HG02981 (cell line): ENCODE measurements at regions not wholly inside any gene's neighbourhood (a gene's known extent, or its start where the extent isn't known, plus 50 kb on each side); places are given as distances from the start of the nearest gene placed in this dataset.

Experiments
- ATAC-seq: cut with Tn5 transposase; IDR thresholded peaks from one replicate; pipeline ENCODE4 v1.9.1; 2021; ENCODE audit warnings: mild to moderate bottlenecking, moderate library complexity; ENCODE audit not compliant: unreplicated experiment

GRCh38 chr15:62431817-62432216 is 266.7 kb upstream of the C2CD4B start:
- ATAC-seq = no peak

DNA sequence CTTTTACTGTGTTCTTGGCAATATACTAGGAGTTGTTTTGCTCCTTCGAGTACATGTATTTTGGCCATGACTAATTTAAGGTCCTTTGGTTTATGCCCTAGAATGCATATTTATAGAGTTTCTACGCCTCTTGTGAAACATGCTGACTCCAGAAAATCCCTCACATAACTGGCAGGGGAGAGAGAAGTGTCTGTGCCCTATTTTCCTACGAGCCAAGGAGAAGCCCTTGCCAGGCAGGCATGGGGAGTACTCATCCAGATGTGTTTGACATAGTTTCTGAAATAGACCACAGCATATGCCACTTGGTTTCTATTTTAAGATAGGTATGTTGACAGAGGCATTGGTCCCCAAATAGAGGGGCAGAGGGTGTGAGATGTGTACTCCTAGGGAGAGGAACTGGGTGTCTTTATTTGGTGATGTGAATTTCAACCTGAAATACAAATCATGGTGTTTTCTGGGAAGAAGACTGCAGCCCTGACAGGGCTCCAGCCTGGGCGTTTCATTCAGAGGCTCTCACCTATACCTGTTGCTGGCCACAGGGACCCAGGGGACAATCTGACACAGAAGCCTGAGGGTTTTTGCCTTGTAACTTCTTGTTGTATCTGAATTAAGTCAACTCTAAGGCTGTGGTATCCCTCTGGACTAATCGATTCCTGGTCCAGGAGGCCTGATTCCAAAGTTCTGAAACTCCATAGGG is 267.8 kb upstream of the C2CD4B start:
- ATAC-seq = no peak

DNA sequence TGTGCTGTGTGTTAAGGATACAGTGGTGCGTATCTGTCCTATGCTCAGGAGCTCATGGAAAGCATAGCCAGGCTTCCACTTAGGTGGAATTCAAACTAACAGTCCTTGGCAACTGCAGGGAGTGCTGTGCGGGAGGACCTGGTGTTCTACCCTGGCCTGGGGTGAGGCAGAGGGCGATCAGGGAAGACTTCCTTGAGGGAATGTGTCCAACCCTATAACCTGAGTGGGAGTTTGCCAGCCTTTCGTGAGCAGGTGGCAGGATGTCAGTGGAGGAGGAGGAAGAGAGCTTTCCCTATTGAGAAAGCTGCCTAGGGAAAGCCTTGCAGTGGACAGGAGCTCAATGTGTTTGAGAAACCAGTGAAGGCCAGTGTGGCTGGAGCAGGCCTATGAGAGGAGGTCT is 271.1 kb upstream of the C2CD4B start:
- no peak for ATAC-seq

DNA sequence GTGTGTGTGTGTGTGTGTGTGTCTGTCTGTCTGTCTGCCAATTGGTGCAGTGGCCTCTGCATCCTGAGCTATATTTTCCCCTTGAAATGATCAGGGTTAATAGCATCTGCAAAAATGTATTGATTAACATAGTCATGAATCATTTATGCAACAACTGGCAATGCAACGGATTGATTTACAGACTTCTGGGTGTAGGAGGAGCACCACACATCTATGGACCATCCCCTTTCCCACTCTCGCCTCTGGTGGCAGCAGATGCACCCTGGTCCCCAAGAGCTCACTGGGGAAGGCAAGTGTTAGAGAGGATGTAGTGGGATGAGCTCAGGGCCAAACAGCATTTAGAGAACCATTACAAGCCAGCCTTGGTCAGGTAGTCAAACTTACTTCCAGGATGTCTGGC is 272.7 kb upstream of the C2CD4B start:
- no peak for ATAC-seq

DNA sequence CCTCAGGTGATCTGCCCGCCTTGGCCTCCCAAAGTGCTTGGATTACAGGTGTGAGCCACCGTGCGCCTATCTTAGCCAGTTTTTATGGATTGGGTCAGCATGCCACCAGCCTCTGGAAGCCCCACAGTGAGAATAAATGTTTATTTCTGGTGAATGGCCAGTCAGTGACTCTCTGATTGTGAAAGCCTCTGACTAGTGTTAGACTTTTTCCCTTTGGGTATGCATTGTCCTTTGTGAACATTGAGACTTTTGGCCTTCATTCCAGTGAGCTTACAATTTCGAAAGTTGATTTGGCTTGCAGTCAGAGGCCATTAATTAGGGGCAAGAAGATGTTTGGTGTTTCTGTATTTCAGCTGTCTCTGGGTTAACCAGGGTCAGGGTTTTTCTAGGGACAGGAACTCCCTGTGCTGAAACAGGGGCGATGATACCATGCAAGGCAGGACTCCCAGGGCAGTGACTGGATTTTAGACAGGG is 274.5 kb upstream of the C2CD4B start:
- ATAC-seq = no peak

- no peak for ATAC-seq
These were observed 275.4 kb upstream of the C2CD4B start for GRCh38 chr15:62440362-62441105.

- no peak for ATAC-seq
These were observed 279.3 kb upstream of the C2CD4B start for GRCh38 chr15:62444104-62445022.

- no peak for ATAC-seq
These were observed 280.2 kb upstream of the C2CD4B start for GRCh38 chr15:62445244-62445643.

DNA sequence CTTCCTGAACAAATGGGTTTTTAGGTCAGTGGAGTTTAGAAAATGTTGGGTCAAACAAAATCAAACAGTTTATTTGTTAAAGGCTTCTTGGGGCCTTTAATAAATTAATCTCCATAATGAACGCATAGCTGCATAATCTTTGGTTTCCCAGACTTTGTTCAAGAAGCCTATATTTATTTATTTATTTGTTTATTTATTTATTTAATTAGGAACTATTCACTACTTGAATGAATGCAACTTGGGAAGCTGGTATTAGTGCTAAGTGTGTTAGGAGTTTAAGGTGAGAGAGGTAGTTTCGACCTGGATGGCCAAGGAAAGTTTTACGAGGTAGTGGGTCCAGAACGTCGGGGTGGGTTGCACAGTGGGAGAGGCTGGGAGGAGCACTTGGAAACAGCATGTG is 281.9 kb upstream of the C2CD4B start:
- ATAC-seq = no peak

DNA sequence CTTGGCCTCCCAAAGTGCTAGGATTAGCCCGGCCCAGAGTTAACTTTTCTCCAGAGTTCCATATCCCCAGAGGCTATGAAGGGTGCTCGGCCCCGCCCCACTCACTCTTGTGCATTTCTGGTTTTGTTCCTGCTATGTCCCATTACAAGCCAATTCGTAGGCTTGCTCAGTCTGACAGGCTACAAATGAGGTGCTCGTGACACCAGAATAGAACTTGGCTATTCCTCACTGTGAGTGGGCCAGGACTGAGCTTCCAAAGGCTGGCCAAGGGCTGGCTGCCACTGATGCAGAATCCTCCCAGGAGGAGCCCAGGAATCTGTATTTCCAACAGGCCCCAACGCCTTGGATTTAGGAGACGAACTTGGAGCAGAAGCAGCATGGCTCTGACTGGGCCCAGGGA is 282.7 kb upstream of the C2CD4B start:
- ATAC-seq = no peak

GRCh38 chr15:62449638-62450037 is 284.6 kb upstream of the C2CD4B start:
- no peak for ATAC-seq

DNA sequence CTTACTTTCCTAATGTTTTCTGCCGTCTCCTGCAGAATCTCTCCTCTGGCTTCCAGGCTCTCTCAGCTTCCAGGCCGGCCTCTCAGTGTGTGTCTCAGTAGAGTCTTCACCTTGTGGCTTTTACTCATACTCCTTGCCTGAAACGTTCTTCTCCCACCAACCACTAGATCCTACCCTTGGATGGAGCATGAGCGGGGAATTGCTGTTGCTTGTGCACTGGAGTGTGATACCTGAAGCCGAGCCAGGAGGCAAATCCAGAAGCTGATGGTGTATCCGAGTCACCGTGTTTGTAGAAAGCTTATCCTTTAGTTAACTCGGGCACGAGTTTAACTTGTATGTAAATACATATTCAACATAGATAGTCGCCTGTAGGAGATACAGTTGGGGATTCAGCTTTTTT is 285.0 kb upstream of the C2CD4B start:
- ATAC-seq = no peak

GRCh38 chr15:62452026-62452425 is 286.9 kb upstream of the C2CD4B start:
- no peak for ATAC-seq

DNA sequence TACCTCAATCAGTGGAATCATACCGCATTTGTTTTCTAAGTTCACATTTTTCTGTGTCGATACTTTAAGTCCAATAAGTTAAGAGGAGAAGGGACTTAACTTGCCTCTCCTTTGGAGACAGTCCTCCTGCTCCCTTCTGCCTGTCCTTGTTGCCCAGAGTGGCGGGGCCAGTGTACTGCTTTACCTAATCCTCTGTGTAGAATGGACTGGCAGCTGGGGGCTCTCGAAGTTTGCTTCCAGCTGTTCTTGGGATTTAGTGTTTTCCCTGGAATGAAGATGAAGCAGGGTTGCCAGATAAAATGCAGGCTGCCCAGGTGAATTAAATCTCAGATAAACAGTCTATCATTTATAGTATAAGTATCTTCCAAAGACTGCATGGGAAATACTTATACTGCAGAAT is 287.6 kb upstream of the C2CD4B start:
- ATAC-seq = no peak

- ATAC-seq = no peak
These were observed 288.3 kb upstream of the C2CD4B start for GRCh38 chr15:62453375-62453774.

GRCh38 chr15:62453981-62454380 is 288.9 kb upstream of the C2CD4B start:
- ATAC-seq = no peak

DNA sequence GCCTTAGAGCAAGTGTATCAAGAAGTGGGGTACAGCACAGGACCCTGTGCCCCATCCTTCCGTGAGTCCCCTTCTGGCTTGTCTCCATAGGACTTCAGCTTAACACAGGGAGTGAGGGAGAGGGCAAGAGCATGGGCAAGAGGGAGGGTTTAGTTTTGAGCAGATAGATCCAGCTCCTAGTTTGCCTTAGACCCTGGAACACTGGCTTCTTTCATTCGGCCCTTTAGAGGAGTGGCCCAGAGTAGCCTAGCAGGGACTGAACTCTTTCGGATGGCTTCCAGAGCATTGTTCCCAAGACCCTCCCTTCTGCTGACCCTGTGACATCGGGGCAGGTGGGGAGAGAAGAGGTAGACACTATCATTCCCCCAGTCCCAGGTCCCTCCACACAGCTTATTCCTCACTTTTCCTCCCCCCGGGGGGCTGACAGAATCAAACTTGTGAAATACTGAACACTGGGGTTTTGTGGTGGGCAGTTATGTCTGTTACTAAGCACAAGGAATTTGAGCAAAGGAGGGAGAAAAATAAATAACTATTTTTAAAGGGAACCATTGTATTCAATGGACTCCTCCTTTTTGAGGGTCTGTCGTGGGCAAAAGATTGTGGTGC is 289.6 kb upstream of the C2CD4B start:
- ATAC-seq = no peak

DNA sequence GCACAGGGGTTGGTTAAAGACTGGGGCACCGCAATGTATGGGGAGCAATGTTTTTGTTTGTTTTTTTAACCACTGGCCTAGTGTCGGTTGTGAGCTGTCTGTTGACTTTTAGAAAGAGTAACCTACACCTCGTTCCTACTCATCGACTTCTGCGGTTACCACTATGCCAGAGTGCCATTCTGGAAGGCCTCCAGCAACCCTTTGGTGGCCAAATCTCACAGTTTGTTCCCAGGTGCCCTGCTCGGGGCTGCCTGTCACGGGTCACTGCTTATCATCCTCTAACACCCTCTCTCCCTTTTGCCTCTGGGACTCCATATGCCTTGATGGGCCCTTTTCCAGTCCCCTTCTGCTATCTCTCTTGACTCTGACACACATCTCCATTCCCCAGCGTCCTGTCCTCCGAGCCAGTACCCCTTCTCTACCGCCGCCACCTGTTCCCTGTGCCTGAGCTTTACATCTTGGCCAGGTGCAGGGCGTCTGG is 290.4 kb upstream of the C2CD4B start:
- ATAC-seq = no peak

DNA sequence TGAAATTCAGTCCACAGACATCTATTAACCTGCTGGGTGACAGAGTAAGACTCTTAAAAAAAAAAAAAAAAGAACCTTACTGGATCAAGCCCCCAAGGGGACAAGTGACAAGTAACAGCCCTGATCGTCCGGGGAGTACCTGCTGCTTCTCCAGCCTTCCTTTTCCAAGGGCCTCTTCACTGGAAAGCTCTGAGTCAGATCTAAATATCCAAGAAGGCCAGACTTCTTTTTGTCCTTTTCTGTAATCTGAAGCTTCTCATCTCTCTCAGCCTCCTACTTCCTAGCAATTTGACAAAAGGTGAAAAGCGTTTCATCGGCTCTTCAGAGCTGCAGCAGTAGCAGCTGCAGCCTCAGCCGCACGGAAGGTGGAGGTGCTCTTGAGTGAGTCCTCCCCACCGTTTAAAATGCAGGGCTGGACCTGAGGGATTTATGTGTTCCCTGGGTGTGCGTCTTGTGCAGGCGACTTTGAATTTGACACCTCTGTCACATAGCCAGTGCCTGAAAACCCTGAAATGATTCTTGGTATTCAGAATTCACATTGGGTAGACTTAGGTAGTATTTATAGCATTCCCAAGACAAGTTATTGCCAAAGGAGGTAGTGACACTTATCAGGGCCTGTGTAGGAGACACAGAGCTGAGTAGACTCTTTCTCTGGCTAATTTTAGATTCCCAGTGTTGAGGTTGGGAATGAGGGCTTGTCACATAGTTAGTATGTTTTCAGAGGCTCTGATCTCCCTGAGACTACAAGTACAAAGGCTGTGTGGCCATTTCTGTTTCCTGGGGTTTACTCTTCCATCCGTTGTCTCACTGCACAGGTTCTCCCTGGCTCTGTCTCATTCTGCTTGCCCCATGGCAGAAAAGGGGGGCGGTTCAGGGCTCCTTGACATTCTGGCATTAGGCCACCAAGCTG is 291.2 kb upstream of the C2CD4B start:
- no peak for ATAC-seq

DNA sequence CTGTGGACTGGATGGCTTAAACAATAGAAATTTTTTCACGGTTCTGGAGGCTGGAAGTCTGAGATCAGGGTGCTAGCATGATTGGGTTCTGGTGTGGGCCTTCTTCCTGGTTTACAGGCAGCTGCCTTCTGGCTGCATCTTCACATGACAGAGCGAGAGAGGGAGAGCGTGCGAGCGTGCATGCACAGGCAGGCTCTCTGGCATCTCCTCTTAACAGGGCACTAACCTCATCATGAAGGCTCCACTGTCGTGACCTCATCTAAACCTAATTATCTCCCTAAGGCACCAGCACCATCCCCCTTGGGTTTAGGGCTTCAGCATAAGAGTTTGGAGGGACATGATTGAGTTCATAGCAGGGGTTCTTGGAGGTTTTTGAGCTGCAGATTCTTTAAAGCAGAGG is 292.0 kb upstream of the C2CD4B start:
- no peak for ATAC-seq
